ENCODE measurements at regions not wholly inside any gene's neighbourhood (a gene's known extent, or its start where the extent isn't known, plus 50 kb on each side); places are given as distances from the start of the nearest gene placed in this dataset.
A peak's percentile ranks its signal among the peaks of the same experiment; 100 is the strongest.

GRCh38 chr3:459311-459670 is 262.7 kb downstream of the CHL1 start:
- DNase-seq = no peak

GRCh38 chr3:461006-461405 is 264.4 kb downstream of the CHL1 start:
- DNase-seq = no peak

- DNase-seq = no peak
Measured at GRCh38 chr3:462851-463250, 266.3 kb downstream of the CHL1 start.

- no peak for DNase-seq
Measured at GRCh38 chr3:463252-464192, 267.0 kb downstream of the CHL1 start.

GRCh38 chr3:464255-464654 is 267.7 kb downstream of the CHL1 start:
- no peak for DNase-seq

GRCh38 chr3:468172-468571 is 271.6 kb downstream of the CHL1 start:
- peak; percentile 14 for DNase-seq

GRCh38 chr3:473033-473800 is 276.7 kb downstream of the CHL1 start:
- peak; percentile 66 for DNase-seq

GRCh38 chr3:474828-475227 is 278.3 kb downstream of the CHL1 start:
- DNase-seq = no peak

GRCh38 chr3:480070-480469 is 283.5 kb downstream of the CHL1 start:
- no peak for DNase-seq

- no peak for DNase-seq
Measured at GRCh38 chr3:481111-481510, 284.5 kb downstream of the CHL1 start.

GRCh38 chr3:481680-482079 is 285.1 kb downstream of the CHL1 start:
- DNase-seq = no peak

- no peak for DNase-seq
Measured at GRCh38 chr3:482479-482878, 285.9 kb downstream of the CHL1 start.

- DNase-seq = no peak
Measured at GRCh38 chr3:484341-484740, 287.8 kb downstream of the CHL1 start.

- DNase-seq = no peak
Measured at GRCh38 chr3:487614-488013, 291.1 kb downstream of the CHL1 start.

GRCh38 chr3:492586-493316 is 296.2 kb downstream of the CHL1 start:
- DNase-seq = no peak

GRCh38 chr3:494190-494589 is 297.6 kb downstream of the CHL1 start:
- DNase-seq = no peak

GRCh38 chr3:498487-498886 is 301.9 kb downstream of the CHL1 start:
- DNase-seq = no peak

- DNase-seq = no peak
Measured at GRCh38 chr3:499001-499761, 302.6 kb downstream of the CHL1 start.

- DNase-seq = no peak
Measured at GRCh38 chr3:502486-502885, 305.9 kb downstream of the CHL1 start.

- DNase-seq = no peak
Measured at GRCh38 chr3:513301-513700, 316.7 kb downstream of the CHL1 start.

- no peak for DNase-seq
Measured at GRCh38 chr3:514192-514591, 317.6 kb downstream of the CHL1 start.

GRCh38 chr3:519026-519425 is 322.5 kb downstream of the CHL1 start:
- DNase-seq = no peak

GRCh38 chr3:522888-523287 is 326.3 kb downstream of the CHL1 start:
- DNase-seq = no peak
